ENCODE measurements at regions not wholly inside any gene's neighbourhood (a gene's known extent, or its start where the extent isn't known, plus 50 kb on each side); places are given as distances from the start of the nearest gene placed in this dataset.

DNA sequence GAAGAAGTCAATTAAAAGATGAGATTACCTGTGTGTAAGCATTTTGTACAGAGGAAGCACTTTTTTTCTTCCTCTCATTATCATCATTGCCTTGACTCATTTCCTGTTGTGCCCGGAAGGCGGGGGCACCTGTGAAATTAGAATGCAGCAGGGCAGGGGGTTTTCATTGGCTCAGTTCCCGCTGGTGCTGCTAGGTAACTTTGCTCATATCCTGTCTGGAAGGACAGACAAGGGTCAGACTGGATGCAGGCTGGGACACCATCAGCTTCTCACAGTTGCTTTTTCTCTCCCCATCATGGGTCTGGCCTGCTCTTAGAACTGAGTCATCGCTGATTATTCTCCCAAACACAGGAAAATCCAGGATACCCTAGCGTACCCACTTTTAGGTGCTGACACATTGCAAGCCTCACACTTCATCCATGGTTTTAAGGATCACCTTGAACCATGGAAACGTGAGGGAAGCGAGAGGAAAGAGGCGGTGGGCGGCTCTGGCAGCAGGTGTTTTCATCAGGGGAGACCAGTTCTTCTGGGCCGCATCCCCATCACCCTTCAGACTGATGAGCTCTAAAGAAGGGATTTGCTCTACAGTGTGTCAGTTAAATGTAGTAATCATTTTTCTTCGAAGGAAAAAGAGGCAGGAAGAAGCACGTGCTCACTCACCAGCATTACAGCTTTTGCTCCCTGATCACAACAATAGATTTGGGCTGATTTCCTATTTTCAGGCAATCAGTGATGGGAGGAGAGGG, 195.7 kb upstream of the SASH1 start:
- Histone ChIP-seq H4K20me1 (replicated peaks in 1 of 2; ENCODE audit: control insufficient read depth in 1 of 2, insufficient read depth in 2 of 2, low read length in 2 of 2) (no peaks in the 10 kb centered on the region), H3K79me1 (ENCODE audit: low read depth, low read length) (no peaks in the 10 kb centered on the region), H2AFZ (ENCODE audit: low read length) (0 out of 2 replicates have a peak overlapping the region, but pooled peaks have one; percentile 34), H4K5ac (ENCODE audit: insufficient read length, low read depth, low read length) (no peak overlapping the region), H2BK120ac (replicated peaks; ENCODE audit: low read depth, low read length) (no peak overlapping the region), H2BK15ac (ENCODE audit: low read length) (no peak overlapping the region), H3K9me3 (ENCODE audit: insufficient read depth in 2 of 2, low read depth in 1 of 2, low read length in 1 of 2) (no peaks in the 10 kb centered on the region), H2BK5ac (ENCODE audit: low read depth, low read length) (no peak overlapping the region), H3K56ac (replicated peaks; ENCODE audit: insufficient read length, low read depth, low read length) (no peak overlapping the region), H3K18ac (ENCODE audit: extremely low read depth, low read length) (no peak overlapping the region), H3K4ac (replicated peaks; ENCODE audit: insufficient read length, low read depth, low read length) (no peak overlapping the region), H3K9ac (replicated peaks in 1 of 4; ENCODE audit: extremely low read depth in 1 of 4, low read depth in 3 of 4, low read length in 3 of 4) (no peak overlapping the region), H3K23me2 (ENCODE audit: low read depth, low read length) (no peaks in the 10 kb centered on the region), H3K14ac (ENCODE audit: insufficient read length) (no peak overlapping the region), H3K27me3 (replicated peaks in 1 of 4; ENCODE audit: control insufficient read depth in 3 of 4, extremely low read depth in 1 of 4, insufficient read depth in 3 of 4, low read length in 3 of 4) (no peaks in the 10 kb centered on the region), H3K27ac (ENCODE audit: low read depth, low read length) (no peak overlapping the region), H2AK5ac (ENCODE audit: low read depth, low read length) (no peak overlapping the region), H2BK12ac (ENCODE audit: low read depth, low read length) (no peak overlapping the region), H4K8ac (ENCODE audit: extremely low read depth, insufficient read depth, low read length) (no peak overlapping the region), H3K4me3 (ENCODE audit: extremely low read depth in 1 of 4, insufficient read depth in 2 of 4, low read depth in 3 of 4, low read length in 4 of 4) (no peak overlapping the region), H3K36me3 (ENCODE audit: control insufficient read depth in 2 of 4, insufficient read depth in 4 of 4, low read length in 3 of 4) (no peaks in the 10 kb centered on the region), H4K91ac (replicated peaks; ENCODE audit: insufficient read length, low read length) (no peak overlapping the region), H2BK20ac (ENCODE audit: low read length) (no peak overlapping the region), H3K79me2 (ENCODE audit: control insufficient read depth in 1 of 2, insufficient read depth in 2 of 2, low read length in 2 of 2) (no peaks in the 10 kb centered on the region), H3K23ac (ENCODE audit: insufficient read length) (no peak overlapping the region), H3K4me2 (ENCODE audit: insufficient read depth in 1 of 2, low read depth in 2 of 2, low read length in 2 of 2) (no peak overlapping the region), H3K4me1 (replicated peaks in 1 of 4; ENCODE audit: control insufficient read depth in 3 of 4, insufficient read depth in 4 of 4, low read length in 3 of 4) (peaks cover 0 to 3% (median 0%) of the 10 kb centered on the region in 4 experiments; a peak in 1 of 7 replicates)
- DNase-seq (ENCODE audit: low read depth in 1 of 2, low spot score in 2 of 2) (peak in 1 of 2 experiments; percentile 3), FAIRE-seq (no peak)
- ChIA-PET CTCF (ENCODE audit: partially characterized antibody) (interaction anchor here (0.6 to 8.1 kb wide), 8 partner anchors 9 to 655 kb away, joined by 3 to 43 read pairs (median 7); no protein-coding TSS in a partner anchor), POLR2A (ENCODE audit: partially characterized antibody) (no interaction called here)
- no peak for TF ChIP-seq CBX5 (IDR thresholded peaks at IDR 0.05; ENCODE audit: low read depth, low read length)
- TF ChIP-seq SIN3A (conservative IDR thresholded peaks at IDR 0.05 in 1 of 2, IDR thresholded peaks at IDR 0.05 in 1 of 2; ENCODE audit: low read depth in 1 of 2, low read length in 2 of 2) = no peak
- TF ChIP-seq FOSL1 (IDR thresholded peaks at IDR 0.05; ENCODE audit: insufficient read depth, low read depth, low read length) = no peak
- no peak for TF ChIP-seq EGR1 (IDR thresholded peaks at IDR 0.05; ENCODE audit: borderline replicate concordance, low read depth, low read length)
- TF ChIP-seq NANOG (IDR thresholded peaks at IDR 0.05; ENCODE audit: insufficient read depth, low read depth, low read length, poor library complexity, severe bottlenecking) = no peak
- no peak for TF ChIP-seq SAP30 (IDR thresholded peaks at IDR 0.05; ENCODE audit: insufficient read depth, insufficient replicate concordance, low read length)
- TF ChIP-seq EZH2 (IDR thresholded peaks at IDR 0.05; ENCODE audit: low read depth, low read length, severe bottlenecking) = no peak
- no peak for TF ChIP-seq JUN (IDR thresholded peaks at IDR 0.05; ENCODE audit: low read depth, low read length)
- no peak for TF ChIP-seq SP1 (IDR thresholded peaks at IDR 0.05; ENCODE audit: low read depth, low read length)
- no peak for TF ChIP-seq TAF1 (IDR thresholded peaks at IDR 0.05; ENCODE audit: low read depth, low read length)
- TF ChIP-seq RXRA (IDR thresholded peaks at IDR 0.05; ENCODE audit: insufficient read depth, low read depth, low read length) = no peak
- TF ChIP-seq ASH2L (IDR thresholded peaks at IDR 0.05; ENCODE audit: low read length) = no peak
- no peak for TF ChIP-seq CBX8 (IDR thresholded peaks at IDR 0.05; ENCODE audit: borderline replicate concordance, low read depth, low read length)
- 90% methylated on average over 12 of the region's 12 CpGs; no CpG with 5 or more reads in 1 of the 2 experiments for WGBS, 2 experiments (ENCODE audit: extremely low coverage in 1 of 2, insufficient coverage in 1 of 2, insufficient read length in 1 of 2, insufficient replicate concordance in 2 of 2, low coverage in 1 of 2, low lambda C conversion rate in 2 of 2, missing lambda C conversion rate in 1 of 2)

All from H1 (cell line).